Lower leg skin (tissue), 4 donors: ENCODE measurements at regions not wholly inside any gene's neighbourhood (a gene's known extent, or its start where the extent isn't known, plus 50 kb on each side); places are given as distances from the start of the nearest gene placed in this dataset.
A peak's percentile ranks its signal among the peaks of the same experiment; 100 is the strongest.

Source experiments
- DNase-seq, 2 donors: peaks; one replicate each; pipeline ENCODE4 v3.0.0-alpha.2; 2019; ENCODE audit warnings: low spot score in 2 of 2
- H3K4me3 ChIP-seq: fragments of 200-600 bp; sonication (generic); 2 replicates; pipeline ENCODE4 v1.5.1; 2017; ENCODE audit warnings: mild to moderate bottlenecking, low read depth; ENCODE audit not compliant: poor library complexity, severe bottlenecking
- CTCF ChIP-seq, 3 donors: fragments of 450-650 bp; IDR thresholded peaks; one replicate each; pipeline ENCODE4 v1.5.1; 2016; ENCODE audit warnings: antibody characterized with exemption in 3 of 3, mild to moderate bottlenecking in 3 of 3, moderate library complexity in 2 of 3
- POLR2A ChIP-seq, 2 donors: fragments of 450-650 bp; IDR thresholded peaks; one replicate each; pipeline ENCODE4 v1.6.1; 2016 to 2017; ENCODE audit warnings: antibody characterized with exemption in 2 of 2, mild to moderate bottlenecking in 1 of 2, moderate library complexity in 1 of 2
- WGBS, 2 donors: methylation state at CpG; one replicate each; pipeline ENCODE4 v1.1.5; 2018; 5-methylcytosine and 5-hydroxymethylcytosine counted together
- intact Hi-C: fragments of 100-400 bp; cut with DNase I; formaldehyde crosslinking; loops from one replicate; pipeline ENCODE4 v1.15.0; 2023; ENCODE audit warnings: low total_unique reads

DNA sequence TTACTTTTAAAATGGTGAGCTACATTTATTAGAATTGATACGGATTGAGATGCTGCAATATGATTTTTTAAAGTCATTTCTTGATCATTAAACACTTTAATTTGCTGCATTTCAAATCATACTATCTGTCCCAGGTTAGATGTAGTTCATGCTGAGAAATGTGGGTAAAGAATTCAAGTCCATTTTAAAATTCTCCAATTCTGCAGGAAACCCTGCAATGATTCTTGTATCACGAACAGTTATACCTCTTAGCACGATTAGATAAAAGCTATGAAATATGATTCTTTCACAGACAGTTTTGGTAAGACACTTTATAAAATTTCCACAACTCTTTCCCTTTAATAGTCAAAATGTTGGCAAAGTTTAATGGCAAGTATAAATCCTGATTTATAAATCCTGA, 693.4 kb downstream of the ADGRL2 start:
- intact Hi-C loops: no loop called here
- TF ChIP-seq POLR2A (IDR thresholded peaks at IDR 0.05): no peak
- no peak for TF ChIP-seq CTCF (IDR thresholded peaks at IDR 0.05)
- DNase-seq: no peak
- WGBS, 2 donors: 78 to 82% methylated on average over 3 of the region's 3 CpGs
- H3K4me3 ChIP-seq: no peak overlapping the region

GRCh38 chr1:82492159-82492558, 691.4 kb downstream of the ADGRL2 start:
- no peak overlapping the region for H3K4me3 ChIP-seq
- TF ChIP-seq POLR2A (IDR thresholded peaks at IDR 0.05) (no peak), CTCF (IDR thresholded peaks at IDR 0.05) (no peak)
- DNase-seq: peak in 1 of 2 donors; percentile 16
- WGBS, 2 donors: 68 to 76% methylated on average over 2 of the region's 2 CpGs
- intact Hi-C loops: no loop called here

DNA sequence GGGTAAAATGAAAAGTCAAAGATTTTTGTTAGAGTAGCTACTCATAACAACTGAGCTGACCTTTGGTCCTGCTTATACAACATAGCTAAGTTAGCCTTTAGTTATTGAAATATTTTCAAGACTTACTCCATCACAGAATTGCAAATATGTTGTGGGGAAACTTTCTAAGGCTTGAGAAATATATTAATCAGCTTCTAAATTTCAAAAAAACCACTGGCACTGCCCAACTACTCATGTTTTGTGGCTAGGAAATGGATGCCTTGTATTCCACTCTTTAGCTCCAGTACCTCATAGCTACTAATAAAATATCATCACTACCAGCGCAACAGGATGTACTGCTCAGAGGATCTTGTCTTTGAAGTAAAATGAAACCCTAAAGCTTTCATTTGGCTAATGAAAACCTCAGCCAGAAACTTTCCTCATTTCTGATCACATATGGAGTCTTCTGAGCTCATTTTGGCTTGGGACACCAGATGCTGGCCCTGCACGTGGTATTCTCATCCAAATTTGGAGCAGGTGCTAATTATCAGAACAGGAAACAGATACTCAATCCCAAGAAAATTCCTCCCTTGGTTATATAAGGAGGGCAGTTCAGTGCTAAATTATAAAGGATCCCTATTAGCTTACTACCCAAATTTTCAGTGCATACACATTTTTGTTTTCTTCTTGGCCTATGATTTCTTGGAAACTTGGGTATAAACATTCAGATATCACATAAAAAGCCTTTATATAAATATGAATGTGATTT, 690.7 kb downstream of the ADGRL2 start:
- TF ChIP-seq CTCF (IDR thresholded peaks at IDR 0.05): no peak
- no peak for TF ChIP-seq POLR2A (IDR thresholded peaks at IDR 0.05)
- intact Hi-C loops: no loop called here
- no peak for DNase-seq
- no peak overlapping the region for H3K4me3 ChIP-seq
- 32 to 38% methylated on average over 2 of the region's 2 CpGs for WGBS, 2 donors

GRCh38 chr1:82487778-82488177, 687.0 kb downstream of the ADGRL2 start:
- 89 to 91% methylated on average over 3 of the region's 3 CpGs for WGBS, 2 donors
- TF ChIP-seq CTCF (IDR thresholded peaks at IDR 0.05) (no peak), POLR2A (IDR thresholded peaks at IDR 0.05) (no peak)
- no peak for DNase-seq
- H3K4me3 ChIP-seq: no peak overlapping the region
- intact Hi-C loops: no loop called here

- intact Hi-C loops: no loop called here
- TF ChIP-seq CTCF (IDR thresholded peaks at IDR 0.05): no peak
- DNase-seq: no peak
- no peak overlapping the region for H3K4me3 ChIP-seq
Measured at GRCh38 chr1:82486969-82487368, 686.2 kb downstream of the ADGRL2 start.

DNA sequence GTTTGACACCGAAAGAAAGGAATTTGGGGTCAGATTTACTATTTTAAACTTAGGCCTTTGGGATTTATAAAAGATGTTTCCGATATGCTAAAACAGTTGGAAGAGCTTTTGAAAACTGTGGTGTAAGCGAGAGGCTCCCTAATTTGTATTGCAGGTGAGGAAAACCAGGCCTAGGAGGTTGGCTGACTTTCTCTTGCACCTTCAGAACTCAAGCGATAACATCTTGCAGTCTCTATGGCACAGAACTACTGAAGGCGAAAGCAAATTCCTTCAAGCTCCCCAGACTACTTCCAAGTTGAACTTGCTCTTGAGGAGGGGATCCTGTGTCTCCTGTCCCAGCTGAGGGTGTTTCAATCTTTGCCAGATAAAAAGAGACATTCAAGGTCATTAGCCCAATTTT, 685.7 kb downstream of the ADGRL2 start:
- TF ChIP-seq POLR2A (IDR thresholded peaks at IDR 0.05) (no peak), CTCF (IDR thresholded peaks at IDR 0.05) (no peak)
- intact Hi-C loops: no loop called here
- 73 to 86% methylated on average over 5 of the region's 5 CpGs for WGBS, 2 donors
- H3K4me3 ChIP-seq: no peak overlapping the region
- DNase-seq: no peak
